NCI-H526 treated with DMSO at 0.1 percent for 48 hours (cell line): ENCODE measurements at regions not wholly inside any gene's neighbourhood (a gene's known extent, or its start where the extent isn't known, plus 50 kb on each side); places are given as distances from the start of the nearest gene placed in this dataset.
"Not testable (repeated sequence)": the region's sequence is repeated elsewhere in the genome, so short reads cannot be mapped to it uniquely, and the experiment has no call there.

Experiments used
- DNase-seq: peaks from one replicate; lab custom pipeline; 2025; lab: John Stamatoyannopoulos, UW

GRCh38 chr14:71396050-71396677, 488.9 kb downstream of the PCNX1 start:
- DNase-seq: no peak

DNA sequence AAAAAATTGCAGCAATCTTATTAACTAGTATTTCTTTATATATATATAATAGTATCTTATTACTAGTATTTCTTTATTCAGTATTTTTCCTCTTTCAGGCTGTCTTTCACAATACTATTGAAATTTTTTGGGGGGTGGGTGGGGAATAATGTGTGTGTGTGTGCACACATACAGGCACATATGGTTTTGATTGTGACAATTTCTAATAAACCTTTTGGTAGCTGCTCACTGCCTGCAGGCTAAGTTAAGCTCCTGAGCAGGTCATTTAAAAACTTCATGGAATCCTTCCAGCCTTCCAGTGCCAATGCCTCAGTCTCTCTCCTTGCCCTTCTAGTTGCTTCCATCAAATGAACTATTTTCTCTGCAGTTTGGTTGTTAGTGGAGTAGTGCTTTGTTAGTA, 490.1 kb downstream of the PCNX1 start:
- no peak for DNase-seq

GRCh38 chr14:71398450-71398849, 491.2 kb downstream of the PCNX1 start:
- DNase-seq: no peak

DNA sequence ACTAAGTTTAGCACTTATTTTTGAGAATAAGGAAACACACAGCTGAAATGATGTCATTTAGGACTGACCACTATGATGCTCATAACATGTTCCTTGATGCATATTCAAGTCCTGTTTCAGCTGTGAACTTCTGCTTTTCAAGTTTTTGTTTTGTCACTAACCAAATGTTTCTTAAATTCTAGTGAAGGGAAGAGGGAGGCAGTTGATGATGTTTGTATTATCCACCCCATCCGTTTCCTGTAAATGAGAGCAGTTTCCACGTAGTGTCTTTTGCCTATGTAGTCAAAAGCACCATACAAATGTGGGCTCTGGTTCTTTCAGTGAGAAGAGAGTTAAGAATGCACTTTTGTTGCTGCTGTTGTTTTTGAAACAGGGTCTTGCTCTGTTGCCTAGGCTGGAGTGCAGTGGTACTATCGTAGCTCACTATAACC, 491.8 kb downstream of the PCNX1 start:
- DNase-seq: no peak

GRCh38 chr14:71400871-71401321, 493.6 kb downstream of the PCNX1 start:
- DNase-seq: no peak

DNA sequence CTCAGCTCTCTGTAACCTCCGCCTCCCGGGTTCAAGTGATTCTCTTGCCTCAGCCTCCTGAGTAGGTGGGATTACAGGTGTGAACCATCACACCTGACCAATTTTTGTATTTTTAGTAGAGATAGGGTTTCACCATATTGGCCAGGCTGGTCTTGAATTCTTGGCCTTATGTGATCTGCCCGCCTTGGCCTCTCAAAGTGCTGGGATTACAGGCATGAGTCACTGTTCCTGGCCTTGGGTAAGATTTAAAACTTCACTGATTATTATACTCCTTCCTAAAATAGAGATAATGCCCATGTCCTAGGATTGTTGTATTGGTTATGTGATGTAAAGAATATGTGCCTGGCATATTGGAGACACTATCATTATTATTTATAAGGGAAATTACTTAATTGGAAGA, 495.2 kb downstream of the PCNX1 start:
- not testable (repeated sequence) for DNase-seq

- no peak for DNase-seq
Measured at GRCh38 chr14:71403656-71404055, 496.4 kb downstream of the PCNX1 start.

- DNase-seq: no peak
Measured at GRCh38 chr14:71405676-71406075, 498.4 kb downstream of the PCNX1 start.

DNA sequence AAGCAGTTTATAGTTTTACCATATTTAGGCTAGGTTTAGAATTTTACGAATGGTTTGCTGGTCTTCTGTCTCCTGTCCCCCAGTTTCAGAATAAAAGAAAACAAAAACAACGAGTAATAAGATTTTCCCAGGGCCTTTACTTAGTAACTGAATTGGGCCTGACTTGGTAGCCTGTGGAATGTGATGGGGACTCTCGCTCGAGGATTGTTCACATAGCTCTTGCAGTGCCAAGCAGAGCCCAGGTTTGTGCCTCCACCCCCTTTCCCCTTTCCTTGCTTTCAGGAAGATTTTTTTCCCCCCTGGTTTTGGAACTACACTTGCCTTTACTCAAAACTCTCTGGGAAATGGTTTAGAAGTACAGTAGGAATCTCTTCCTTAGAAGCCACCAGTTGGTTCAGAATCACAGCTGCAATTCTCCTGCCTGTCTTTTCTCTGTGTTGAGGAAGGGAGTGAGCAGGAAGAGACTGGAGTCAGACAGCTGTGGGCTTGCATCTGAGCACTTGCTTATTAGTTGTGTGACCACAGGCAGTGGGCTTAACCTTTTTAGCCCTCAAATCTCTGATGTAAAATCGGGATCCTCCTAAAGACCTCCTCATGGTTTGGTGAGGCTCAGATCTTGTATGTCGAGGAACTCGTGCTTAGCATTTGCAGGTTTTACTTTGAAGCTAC, 501.2 kb downstream of the PCNX1 start:
- DNase-seq: no peak

DNA sequence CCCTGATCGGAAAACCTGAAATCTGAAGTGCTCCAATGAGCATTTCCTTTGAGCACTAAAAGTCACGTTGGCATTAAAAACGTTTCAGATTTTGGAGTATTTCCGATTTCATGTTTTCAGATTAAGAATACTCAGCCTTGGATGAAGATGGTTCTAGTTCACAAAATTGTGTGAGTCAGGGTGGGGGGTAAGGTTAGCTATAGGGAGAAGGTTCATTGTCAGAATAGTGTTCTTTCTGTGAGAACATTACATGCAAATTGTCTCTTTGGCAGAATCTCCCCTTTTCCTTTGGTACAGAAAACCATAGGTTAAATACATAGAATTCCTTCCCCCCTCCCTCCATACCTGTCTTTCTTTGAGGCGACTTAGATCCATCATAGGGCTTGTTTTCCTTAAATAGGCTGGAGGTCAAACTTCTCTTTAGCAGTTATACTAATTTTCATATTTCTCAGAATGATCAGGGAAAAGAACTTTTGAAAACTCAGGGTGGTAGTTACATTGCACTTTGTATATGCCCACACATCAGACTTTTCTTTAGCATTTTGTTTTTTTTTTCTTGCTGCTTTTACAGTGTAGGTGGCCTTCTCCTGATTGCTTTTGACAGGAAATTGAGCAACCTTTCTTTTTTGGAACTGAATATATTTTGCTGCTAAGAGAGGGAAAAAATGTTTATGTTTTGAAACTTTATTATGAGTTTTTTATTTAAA, 503.5 kb downstream of the PCNX1 start:
- no peak for DNase-seq

- no peak for DNase-seq
Measured at GRCh38 chr14:71411285-71411595, 504.0 kb downstream of the PCNX1 start.

GRCh38 chr14:71411738-71412137, 504.5 kb downstream of the PCNX1 start:
- DNase-seq: no peak

DNA sequence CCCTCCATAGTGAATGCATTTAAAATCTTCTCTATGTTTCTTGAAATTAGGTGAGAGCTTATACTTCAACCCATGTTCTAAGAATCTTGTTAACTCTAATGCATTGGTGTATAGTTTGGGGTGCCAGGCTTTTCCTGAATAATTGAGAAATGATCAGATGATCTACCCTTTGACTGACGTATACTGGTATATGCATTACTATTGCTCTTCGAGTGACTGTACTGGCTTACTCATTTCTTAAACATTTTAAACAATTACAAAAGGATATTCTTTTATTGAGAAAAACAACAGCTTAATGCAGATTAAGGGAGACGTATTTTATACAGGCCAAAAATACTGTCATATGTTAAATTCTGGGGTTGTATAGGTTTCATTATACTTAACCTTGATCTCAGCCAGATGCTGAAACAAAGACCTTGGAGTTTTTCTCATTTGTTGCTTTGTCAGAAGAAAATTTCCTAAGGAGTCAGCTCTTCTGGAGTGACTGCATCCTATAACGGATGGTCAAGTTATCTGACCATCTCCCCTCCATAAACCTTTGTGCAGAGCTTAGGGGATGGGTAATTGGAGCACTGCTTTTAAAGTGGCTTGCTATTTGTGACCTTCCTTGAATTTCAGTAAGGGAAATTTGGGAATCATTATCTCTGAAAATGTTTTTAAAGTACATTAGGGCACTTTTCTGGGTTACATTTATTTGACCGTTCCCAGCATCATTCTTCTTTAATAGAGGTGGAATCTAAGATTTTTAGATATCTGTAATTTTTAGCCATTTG, 507.6 kb downstream of the PCNX1 start:
- DNase-seq: no peak

DNA sequence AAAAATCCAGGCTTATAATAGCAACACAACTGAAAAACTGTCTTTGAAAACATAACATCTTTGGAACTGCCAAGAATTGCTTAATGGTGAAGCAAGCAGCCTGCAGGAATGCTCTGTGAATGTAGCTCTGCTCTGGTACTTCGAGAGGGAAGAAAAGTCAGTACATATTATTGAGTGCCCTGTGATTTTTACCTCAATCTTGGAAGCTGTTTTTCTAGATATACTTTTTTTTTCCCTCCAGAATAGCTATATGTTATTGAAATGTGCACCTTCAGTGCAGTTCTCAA, 508.1 kb downstream of the PCNX1 start:
- DNase-seq: no peak

DNA sequence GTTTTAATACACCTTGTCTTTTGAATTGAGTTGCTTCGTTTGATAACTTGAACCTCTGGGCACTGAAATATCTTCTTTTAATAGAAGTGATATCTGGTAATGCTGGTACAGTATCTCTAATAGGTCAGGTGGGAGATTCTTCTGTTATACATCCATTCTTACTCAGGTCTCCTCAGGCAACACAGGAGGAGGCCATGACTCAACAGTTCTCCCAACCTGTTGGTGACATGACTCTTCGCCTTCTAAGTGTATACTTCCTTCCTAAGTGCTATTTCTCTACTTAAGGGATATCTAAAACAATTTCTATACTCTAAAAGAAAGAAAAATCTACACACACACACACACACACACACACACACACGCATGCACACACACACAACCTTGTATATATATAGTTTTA, 509.1 kb downstream of the PCNX1 start:
- DNase-seq: no peak

- DNase-seq: no peak
Measured at GRCh38 chr14:71418532-71419245, 511.4 kb downstream of the PCNX1 start.

DNA sequence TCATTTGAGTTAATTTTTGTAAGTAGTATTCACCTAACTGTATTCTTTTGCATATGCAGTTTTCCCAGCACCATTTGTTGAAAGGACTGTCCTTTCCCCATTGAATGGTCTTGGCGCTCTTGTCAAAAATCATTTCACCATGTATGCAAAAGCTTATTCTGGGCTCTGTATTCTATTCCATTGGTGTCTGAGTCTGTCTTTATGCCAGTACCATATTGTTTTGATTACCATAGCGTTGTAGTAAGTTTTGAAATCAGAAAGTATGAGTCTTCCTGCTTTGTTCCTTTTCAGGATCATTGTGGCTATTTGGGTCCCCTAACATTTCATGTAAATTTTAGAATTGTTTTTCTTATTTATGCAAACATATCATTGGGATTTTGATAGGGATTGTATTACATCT, 508.7 kb upstream of the RGS6 start:
- DNase-seq: no peak

- DNase-seq: no peak
Measured at GRCh38 chr14:71424941-71425340, 507.3 kb upstream of the RGS6 start.

DNA sequence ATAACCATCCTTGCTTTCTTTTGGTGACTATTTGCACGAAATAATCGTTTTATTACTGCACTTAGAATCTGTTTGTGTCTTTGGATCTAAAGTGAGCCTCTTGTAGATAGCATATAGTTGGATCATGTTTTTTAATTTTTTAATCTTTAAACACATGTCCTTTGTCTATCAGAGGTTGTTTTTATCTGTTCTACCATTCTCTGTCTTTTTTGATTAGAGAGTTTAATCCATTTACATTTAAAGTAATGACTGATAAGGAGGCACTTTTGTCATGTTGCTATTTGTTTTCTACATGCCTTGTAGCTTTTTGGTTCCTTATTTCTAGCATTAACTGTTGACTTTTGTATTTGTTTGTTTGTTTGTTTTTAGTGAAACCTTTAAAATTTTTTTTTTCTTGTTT, 506.2 kb upstream of the RGS6 start:
- no peak for DNase-seq

DNA sequence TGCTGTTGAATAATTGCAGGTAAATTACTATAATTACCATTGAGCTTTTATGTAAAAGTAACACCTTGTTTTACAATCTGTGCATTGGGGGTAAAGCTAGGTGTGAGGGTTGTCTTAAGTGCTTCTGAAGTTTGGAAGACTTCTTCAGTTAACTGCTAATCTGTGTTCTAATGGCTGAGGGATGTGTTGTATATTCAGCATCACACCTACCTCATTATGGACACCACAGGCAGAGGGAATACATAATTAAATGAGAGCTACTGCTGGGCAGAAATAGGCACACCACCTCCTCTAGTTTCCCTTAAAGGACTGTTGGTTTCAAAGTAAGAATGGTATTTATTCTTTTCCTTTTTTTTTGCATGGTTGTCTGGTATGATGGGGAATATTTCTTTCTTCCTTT, 502.3 kb upstream of the RGS6 start:
- DNase-seq: no peak

DNA sequence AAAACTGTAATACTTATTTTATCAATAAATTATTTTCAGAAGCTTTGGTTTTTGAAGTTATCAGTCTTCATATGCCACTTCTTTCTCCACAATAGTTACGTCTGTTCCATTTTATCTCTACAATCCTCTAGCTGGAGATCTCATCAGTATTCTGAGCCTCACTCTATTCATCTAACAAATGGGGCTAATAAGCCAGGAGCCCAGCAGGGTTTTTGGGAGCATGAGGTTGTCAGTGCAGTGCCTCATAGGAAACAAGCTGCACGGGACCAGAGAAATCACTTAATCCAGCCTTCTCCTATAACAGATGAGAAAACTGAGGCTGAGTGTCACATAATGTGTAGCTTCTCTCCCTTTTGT, 501.9 kb upstream of the RGS6 start:
- DNase-seq: no peak

DNA sequence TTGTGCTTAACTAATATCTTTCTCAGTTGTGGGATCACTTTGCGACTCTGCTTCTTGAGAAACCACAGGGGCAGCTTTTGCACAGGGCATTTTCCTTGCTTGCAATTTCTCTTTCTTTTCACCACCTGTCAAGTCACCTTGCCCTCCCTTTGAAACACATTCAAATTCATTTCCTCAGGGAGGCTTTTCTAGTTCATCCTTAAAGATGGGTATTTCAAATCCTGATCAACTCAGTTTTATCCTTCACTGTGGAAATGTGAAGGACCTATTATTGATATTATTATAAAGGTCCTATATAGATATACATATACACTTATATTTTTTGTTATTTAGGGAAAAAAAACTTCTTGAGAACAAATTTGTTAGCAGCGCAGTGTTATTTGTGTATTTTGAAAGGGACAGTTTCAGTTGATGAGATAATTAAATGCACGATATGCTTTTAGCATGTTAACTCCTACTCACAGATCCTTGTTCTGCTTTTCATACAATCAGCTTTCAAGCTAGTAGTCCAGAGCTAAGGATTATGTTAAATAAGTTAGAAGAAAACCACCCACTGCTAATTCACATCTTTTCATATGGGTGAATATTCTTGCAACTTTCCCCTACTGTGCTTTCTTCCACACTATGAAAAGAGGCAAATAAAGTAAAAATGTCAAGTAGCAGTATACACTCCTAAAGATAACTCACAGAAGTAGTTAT, 501.4 kb upstream of the RGS6 start:
- DNase-seq: no peak
